Fibroblast of lung (primary cell): ENCODE measurements at regions not wholly inside any gene's neighbourhood (a gene's known extent, or its start where the extent isn't known, plus 50 kb on each side); places are given as distances from the start of the nearest gene placed in this dataset.

Source experiments
- DNase-seq, 2 donors: peaks; one replicate each; pipeline versions ENCODE4 v3.0.0 to v3.0.0-alpha.2; 2010; ENCODE audit warnings: low read depth in 2 of 2
- H2AFZ ChIP-seq: 2 replicates; pipeline ENCODE4 v1.5.1; 2012; ENCODE audit warnings: low read length, control low read depth, inconsistent platforms
- H3K27ac ChIP-seq: 2 replicates; pipeline ENCODE4 v1.5.1; 2011; ENCODE audit warnings: low read length, control low read depth; ENCODE audit not compliant: insufficient read depth
- H3K27me3 ChIP-seq: 2 replicates; pipeline ENCODE4 v1.5.1; 2011; ENCODE audit warnings: mild to moderate bottlenecking, low read length; ENCODE audit not compliant: control insufficient read depth, insufficient read depth
- H3K36me3 ChIP-seq: 2 replicates; pipeline ENCODE4 v1.5.1; 2011; ENCODE audit warnings: low read length; ENCODE audit not compliant: control insufficient read depth, insufficient read depth
- H3K4me1 ChIP-seq: 2 replicates; pipeline ENCODE4 v1.5.1; 2011; ENCODE audit warnings: low read length; ENCODE audit not compliant: control insufficient read depth, insufficient read depth; ENCODE audit errors: extremely low read depth
- H3K4me2 ChIP-seq: 2 replicates; pipeline ENCODE4 v1.5.1; 2011; ENCODE audit warnings: low read length, control low read depth; ENCODE audit not compliant: insufficient read depth; ENCODE audit errors: extremely low read depth
- H3K4me3 ChIP-seq, 4 experiments: fragments of 200-600 bp in 1 of 4; sonication (generic) in 1 of 4; replicated peaks in 1 of 4; 2 replicates each; pipeline ENCODE4 v1.5.1; 2011 to 2016; ENCODE audit warnings: low read length in 4 of 4, low read depth in 3 of 4, mild to moderate bottlenecking in 3 of 4, control low read depth in 2 of 4, inconsistent platforms in 1 of 4, mixed read lengths in 1 of 4; ENCODE audit not compliant: insufficient read depth in 1 of 4; ENCODE audit errors: control extremely low read depth in 1 of 4
- H3K79me2 ChIP-seq: 2 replicates; pipeline ENCODE4 v1.5.1; 2012; ENCODE audit warnings: mild to moderate bottlenecking, low read length, inconsistent platforms; ENCODE audit not compliant: control insufficient read depth, insufficient read depth
- H3K9ac ChIP-seq: 2 replicates; pipeline ENCODE4 v1.5.1; 2011; ENCODE audit warnings: mild to moderate bottlenecking, low read length, control low read depth; ENCODE audit not compliant: insufficient read depth
- H3K9me3 ChIP-seq: 2 replicates; pipeline ENCODE4 v1.5.1; 2012; ENCODE audit warnings: low read depth, low read length; ENCODE audit not compliant: control insufficient read depth, insufficient read depth
- H4K20me1 ChIP-seq: 2 replicates; pipeline ENCODE4 v1.5.1; 2011; ENCODE audit warnings: low read length; ENCODE audit not compliant: control insufficient read depth, insufficient read depth; ENCODE audit errors: extremely low read depth
- CTCF ChIP-seq, 2 donors: IDR thresholded peaks in 1 of 2; conservative IDR thresholded peaks in 1 of 2; 1 replicate in 1 of 2; 2 replicates in 1 of 2; pipeline ENCODE4 v1.5.1; 2011 to 2012; ENCODE audit warnings: low read length in 2 of 2, control low read depth in 1 of 2, inconsistent platforms in 1 of 2, low read depth in 1 of 2, mild to moderate bottlenecking in 1 of 2
- EZH2 ChIP-seq: IDR thresholded peaks from 2 replicates; pipeline ENCODE4 v1.5.1; 2012; ENCODE audit warnings: low read length, control low read depth, mild to moderate bottlenecking; ENCODE audit errors: missing control alignments

- Histone ChIP-seq H3K36me3 (no peaks in the 10 kb centered on the region), H3K9ac (no peak overlapping the region), H3K4me2 (no peak overlapping the region), H3K79me2 (no peaks in the 10 kb centered on the region), H3K27me3 (no peaks in the 10 kb centered on the region), H3K4me3 (no peak overlapping the region), H3K4me1 (no peaks in the 10 kb centered on the region), H3K27ac (no peak overlapping the region), H4K20me1 (no peaks in the 10 kb centered on the region), H3K9me3 (no peaks in the 10 kb centered on the region), H2AFZ (no peak overlapping the region)
- TF ChIP-seq EZH2: no peak
- TF ChIP-seq CTCF (conservative IDR thresholded peaks at IDR 0.05 in 1 of 2, IDR thresholded peaks at IDR 0.05 in 1 of 2; ENCODE audit: low read depth in 1 of 2, low read length in 2 of 2): no peak
- DNase-seq: no peak
Measured at GRCh38 chr1:79530476-79530875, 523.9 kb upstream of the ADGRL4 start.

GRCh38 chr1:79530055-79530454, 523.5 kb upstream of the ADGRL4 start:
- Histone ChIP-seq H3K4me1 (no peaks in the 10 kb centered on the region), H3K27me3 (no peaks in the 10 kb centered on the region), H3K9me3 (no peaks in the 10 kb centered on the region), H3K4me3 (no peak overlapping the region), H3K4me2 (no peak overlapping the region), H3K79me2 (no peaks in the 10 kb centered on the region), H4K20me1 (no peaks in the 10 kb centered on the region), H3K27ac (no peak overlapping the region), H3K36me3 (no peaks in the 10 kb centered on the region), H3K9ac (no peak overlapping the region), H2AFZ (no peak overlapping the region)
- no peak for TF ChIP-seq CTCF (conservative IDR thresholded peaks at IDR 0.05 in 1 of 2, IDR thresholded peaks at IDR 0.05 in 1 of 2; ENCODE audit: low read depth in 1 of 2, low read length in 2 of 2)
- TF ChIP-seq EZH2: no peak
- DNase-seq: no peak

- Histone ChIP-seq H3K9ac (no peak overlapping the region), H3K9me3 (no peaks in the 10 kb centered on the region), H3K79me2 (no peaks in the 10 kb centered on the region), H2AFZ (no peak overlapping the region), H3K4me2 (no peak overlapping the region), H4K20me1 (no peaks in the 10 kb centered on the region), H3K36me3 (no peaks in the 10 kb centered on the region), H3K4me3 (no peak overlapping the region), H3K27ac (no peak overlapping the region), H3K4me1 (no peaks in the 10 kb centered on the region), H3K27me3 (no peaks in the 10 kb centered on the region)
- no peak for DNase-seq
- no peak for TF ChIP-seq CTCF (conservative IDR thresholded peaks at IDR 0.05 in 1 of 2, IDR thresholded peaks at IDR 0.05 in 1 of 2; ENCODE audit: low read depth in 1 of 2, low read length in 2 of 2)
- no peak for TF ChIP-seq EZH2
Measured at GRCh38 chr1:79524126-79524525, 517.6 kb upstream of the ADGRL4 start.
